Activated CD4-positive, CD25-positive, alpha-beta regulatory T cell treated with anti-CD3 and anti-CD28 coated beads, Interleukin-2, amount 50 U/mL, for 24 hours (primary cell): ENCODE measurements at regions not wholly inside any gene's neighbourhood (a gene's known extent, or its start where the extent isn't known, plus 50 kb on each side); places are given as distances from the start of the nearest gene placed in this dataset.

Source experiments
- ATAC-seq, 2 donors: fragments of 150-1000 bp; cut with Tn5 transposase; one replicate each; pipeline ENCODE4 v1.10.0; 2021; ENCODE audit warnings: mild to moderate bottlenecking in 1 of 2, moderate library complexity in 1 of 2

DNA sequence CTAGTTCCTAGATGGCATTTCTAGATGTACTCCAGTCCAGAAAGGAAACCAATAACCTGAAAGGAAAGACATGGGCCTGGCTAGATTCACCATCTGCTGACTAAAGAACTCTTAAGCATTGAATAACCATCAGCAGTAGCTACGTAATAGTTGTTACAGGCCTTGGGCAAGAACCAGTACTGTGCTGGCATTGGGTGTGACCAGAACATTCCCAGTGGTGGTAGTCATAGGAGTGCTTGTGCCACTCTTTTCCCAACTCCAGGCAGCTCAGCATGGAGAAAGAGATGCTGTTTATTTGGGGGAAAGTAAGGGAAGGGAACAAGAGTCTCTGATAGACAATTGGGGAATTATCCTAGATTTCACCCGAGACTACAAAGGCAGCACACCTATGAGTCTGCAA lies 333.3 kb downstream of the SLC16A7 start:
- ATAC-seq = no peak

DNA sequence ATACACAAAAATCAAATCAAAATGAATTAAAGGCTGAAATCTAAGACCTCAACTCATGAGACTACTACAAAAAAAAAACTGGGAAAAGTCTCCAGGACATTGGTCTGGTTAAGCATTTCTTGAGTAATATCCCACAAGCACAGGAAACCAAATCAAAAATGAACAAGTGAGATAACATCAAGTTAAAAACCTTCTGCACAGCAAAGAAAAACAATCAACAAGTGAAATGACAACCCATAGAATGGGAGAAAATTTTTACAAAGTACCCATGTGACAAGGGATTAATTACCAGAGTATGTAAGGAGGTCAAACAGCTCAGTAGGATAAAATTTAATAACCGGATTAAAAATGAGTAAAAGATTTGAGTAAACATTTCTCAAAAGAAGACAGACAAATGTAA lies 338.7 kb downstream of the SLC16A7 start:
- ATAC-seq = no peak

DNA sequence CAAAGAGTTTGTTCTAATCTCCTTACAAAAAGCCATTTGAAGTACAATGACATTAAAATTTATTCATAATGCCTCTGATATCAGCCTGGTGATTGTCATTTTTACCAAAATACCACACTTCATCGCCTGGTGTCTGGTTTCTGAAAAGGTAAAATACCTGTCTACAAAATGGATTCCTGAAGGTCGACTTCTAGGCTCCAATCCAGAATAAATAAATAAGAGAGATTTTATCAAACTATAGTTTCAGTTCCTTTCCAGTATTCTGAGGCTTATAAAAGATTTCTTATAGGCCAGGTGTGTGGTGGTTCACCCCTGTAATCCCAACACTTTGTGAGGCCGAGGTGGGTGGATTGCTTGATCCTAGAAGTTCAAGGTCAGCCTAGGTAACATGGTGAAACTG lies 340.7 kb downstream of the SLC16A7 start:
- ATAC-seq = no peak

DNA sequence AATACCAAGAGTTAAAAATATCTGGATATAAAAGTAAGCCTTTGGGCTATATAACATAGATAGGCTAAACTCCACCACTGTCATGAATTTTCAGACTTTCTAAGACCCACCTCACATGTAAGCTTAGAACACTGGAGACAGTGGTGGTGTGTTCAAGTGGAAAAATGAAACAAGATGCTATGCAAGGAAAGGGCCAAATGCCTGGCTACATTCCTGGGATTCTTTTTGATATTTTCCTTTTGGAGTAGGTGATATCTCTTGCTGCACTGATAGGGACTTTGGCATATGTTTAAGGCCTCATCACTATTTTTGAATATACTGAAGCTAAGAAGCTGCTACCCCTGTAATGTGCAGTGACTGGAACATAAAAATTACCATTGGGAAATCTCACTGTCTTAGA lies 341.3 kb downstream of the SLC16A7 start:
- no peak for ATAC-seq

DNA sequence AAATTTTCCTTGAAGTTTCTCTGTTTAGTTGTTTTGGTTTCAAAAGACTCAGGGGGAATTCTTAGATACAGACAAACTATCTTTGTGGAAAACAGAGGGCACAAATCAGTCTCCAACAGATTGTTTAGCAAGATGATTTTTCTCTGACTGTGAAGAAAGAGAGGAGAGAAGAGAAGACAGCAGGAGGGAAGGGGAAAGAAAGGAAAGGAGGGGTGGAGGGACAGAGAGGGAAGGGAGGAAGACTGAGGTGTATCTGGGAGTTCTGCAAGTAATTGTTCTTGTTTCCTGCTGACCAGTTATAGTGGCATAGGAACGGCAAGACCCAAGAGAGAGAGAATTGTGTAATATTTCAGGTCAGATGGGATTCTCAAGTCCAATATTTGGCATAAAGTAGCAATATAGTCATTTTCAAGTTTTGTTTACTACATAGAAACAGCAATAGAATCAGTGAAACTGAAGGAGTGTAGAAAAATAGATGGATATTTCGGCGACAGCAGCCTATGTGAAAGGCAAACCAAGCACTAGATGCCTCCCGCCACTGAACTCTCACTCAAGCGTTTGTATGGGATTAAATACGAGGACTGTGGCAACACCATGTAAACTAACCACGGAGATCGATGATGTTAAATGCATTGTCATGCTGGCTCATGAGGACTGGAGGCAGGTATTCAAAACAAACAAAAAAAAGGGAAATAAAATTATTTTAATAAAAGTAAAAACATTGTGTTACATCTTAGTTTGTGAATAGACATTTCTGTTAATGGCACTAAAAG lies 342.5 kb downstream of the SLC16A7 start:
- ATAC-seq = no peak

DNA sequence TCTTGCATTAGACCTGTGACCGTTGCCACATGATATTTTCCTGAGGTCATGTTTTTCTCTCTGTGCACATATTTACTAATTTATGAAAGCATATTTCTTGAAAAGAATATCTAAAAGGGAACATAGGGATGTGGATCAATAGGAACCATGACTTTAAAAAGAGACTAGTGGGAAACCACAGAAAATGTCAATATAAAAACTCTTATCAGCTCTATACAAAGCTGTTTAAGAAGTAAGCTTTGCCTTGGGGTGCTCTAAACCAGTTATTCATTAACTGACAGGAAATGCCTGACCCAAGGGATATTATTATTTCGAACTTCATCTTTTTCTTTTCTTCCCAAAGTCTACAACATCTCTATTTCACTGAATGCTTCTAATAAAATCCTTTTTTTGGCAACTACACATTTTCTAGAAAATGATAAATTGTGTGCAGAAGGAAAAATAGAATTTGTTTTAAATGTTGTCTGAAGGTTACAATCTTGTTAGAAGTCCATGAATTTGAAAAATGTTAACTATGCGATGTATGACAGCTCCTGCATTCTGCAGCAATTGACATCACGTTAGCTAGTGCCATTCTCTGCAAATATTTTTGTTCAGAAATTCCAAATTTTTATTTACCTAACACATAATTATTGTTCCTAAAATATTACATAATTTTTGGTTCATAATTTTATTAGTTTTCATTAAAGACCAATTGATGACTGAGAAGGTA lies 345.0 kb downstream of the SLC16A7 start:
- ATAC-seq = no peak

DNA sequence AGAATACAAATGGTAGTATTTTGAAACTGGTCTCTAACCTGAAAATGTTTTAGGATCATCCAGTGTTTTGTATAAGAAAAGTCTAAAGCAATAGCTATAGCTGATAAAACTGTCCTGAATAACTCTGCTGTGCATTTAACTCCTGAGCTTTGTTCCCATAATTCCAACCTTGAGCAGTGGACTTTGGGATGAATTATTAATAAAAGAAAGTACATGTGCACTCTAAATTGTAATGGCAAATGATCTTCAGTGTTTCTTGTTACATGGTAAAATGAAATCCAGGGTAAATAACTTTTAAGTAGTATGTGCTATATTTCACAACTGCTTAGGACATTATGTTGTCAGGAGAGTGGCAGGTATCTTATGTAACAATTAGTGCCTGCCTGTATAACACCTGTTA lies 345.6 kb downstream of the SLC16A7 start:
- ATAC-seq = no peak

DNA sequence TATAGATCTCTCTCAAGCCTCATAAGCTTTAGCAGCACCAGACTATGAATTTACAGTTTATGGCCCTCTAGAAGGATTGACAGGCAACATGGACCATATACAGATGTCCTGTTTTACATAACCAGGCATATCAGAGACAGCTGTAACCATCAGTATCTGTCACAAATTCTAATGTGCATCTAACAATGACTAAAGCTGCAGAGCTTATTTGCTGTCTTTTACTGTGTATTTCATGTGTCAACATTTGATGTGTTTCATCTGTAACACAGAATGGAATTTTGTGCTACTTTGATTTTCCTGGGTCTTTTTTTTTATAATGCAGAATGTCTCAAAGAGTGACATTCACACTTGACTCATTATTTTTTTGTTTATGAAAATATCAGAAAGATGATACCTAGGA lies 348.3 kb downstream of the SLC16A7 start:
- no peak for ATAC-seq

DNA sequence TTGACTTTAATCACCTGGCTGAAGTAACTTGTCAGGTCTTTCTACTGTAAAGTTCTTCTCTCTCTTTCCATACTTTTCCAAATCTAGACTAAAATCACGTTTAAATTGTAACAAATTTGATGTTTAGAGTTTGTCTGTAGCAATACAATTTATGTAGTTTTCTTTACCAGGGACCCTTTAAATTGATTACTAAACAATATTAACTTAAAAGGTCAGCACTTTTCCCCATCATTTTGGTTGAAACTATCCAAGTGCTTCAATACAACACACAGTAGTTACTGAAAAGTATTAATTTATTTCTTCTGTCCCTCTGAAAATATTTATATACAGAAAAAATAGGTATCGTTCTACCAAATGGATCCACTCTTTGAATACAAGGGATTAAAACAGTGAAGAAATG lies 350.8 kb downstream of the SLC16A7 start:
- no peak for ATAC-seq

DNA sequence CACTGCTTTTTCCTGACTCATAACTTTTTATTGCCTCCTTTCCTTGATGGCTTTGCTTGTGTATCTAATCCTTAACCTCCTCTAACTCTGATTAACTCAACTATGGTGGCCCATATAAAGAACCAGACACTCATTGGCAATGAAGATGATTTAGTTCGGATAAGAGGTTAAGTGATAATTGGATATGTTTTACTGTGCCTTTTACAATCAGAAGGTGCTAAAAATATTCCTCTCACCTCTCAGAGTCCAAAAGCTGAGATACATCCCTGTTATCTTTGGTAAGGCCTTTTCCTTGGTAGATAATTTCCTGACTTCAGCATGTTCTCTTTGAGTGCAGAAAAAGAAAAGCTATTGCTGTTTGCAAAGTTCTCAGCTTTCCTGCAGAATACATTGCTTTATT lies 367.7 kb downstream of the SLC16A7 start:
- ATAC-seq = no peak

DNA sequence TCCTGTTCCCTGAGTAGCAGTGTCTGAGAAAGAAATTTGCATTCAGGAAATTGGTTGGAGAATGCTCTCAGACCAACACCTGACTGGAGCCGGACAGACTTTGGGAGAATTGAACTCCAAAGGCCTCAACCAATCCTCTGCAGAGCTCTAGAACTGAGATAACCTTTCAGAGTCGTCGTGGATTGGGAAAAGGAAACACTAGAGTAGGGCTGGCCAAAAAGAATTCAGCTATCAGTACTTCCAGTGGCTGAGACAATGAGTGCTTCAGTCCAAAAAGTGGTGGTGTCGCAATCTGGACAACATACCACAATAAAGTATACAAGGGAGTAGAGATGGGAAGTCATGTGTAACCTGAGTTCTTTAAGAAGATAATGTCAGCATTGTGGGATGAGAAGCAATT lies 377.1 kb downstream of the SLC16A7 start:
- ATAC-seq = no peak

DNA sequence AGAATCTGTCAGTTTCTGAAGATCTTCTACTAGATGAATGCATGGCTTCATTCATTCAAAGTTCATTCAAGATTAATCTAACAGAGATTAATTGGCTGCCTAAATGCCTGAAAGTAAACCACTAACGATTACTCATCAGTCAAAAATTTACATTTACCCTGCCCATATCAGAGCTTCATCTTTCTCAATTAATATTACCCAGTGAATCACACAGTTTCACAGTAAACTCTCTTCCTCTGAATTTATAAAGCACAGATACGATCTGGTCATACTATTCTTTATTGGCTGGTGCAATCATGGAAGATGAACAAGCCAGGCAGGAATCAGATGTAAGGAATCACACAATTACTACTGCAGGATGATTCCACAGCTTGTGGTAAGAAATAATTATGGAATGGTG lies 377.7 kb downstream of the SLC16A7 start:
- ATAC-seq = no peak

DNA sequence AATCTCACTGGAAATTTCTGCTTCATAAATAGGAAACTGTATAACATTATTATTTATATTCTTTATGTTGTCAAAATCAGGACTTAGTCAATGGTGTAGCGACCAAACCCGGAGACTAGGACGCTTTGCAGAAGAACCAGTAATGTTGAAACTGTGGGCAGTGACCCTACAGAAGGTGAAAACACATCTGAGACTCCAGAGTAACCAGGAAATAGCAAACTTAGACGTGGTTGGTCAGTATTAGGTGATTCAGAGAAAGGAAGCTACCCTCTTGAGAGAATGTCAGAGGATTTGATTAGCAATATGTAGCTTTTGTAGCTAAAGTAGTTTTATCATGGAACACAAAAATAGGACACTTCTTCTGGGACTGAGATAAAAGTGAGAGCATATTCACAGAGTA lies 381.9 kb downstream of the SLC16A7 start:
- ATAC-seq = no peak

DNA sequence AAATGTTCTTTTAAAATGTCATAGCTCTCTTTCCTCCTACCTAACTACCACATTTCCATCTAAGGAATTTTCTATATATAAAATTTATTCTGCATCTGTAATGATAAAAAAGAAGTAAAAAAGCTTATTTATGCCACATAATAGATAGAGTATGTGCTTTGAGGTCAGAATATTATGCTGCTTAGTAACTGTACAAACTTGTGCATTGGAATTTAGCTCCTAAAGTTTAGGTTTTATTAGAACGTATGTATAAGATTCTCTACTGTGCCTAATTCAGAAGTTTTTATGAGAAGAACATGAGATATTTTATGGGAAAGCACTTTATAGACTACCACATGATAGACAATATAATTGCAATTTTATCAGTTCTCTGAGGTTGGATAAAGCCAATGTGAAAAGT lies 384.6 kb downstream of the SLC16A7 start:
- ATAC-seq = no peak

DNA sequence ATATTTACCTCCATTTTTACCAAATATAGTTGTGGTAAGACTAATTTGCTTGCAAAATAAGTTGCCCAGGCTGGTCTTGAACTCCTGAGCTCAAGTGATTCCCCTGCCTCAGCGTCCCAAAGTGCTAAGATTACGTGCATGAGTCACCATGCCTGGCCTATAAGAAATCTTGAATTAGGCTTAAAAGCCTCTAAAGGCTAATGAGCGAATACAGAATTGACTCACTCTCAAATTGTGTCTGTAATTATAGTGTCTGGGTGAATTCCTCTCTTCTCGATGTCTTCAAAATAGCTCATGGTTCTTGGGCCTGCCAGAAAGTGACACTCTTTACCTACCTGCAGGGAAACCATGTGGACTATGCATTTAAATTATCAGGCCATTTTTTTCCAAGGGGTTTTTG lies 403.5 kb downstream of the SLC16A7 start:
- no peak for ATAC-seq

DNA sequence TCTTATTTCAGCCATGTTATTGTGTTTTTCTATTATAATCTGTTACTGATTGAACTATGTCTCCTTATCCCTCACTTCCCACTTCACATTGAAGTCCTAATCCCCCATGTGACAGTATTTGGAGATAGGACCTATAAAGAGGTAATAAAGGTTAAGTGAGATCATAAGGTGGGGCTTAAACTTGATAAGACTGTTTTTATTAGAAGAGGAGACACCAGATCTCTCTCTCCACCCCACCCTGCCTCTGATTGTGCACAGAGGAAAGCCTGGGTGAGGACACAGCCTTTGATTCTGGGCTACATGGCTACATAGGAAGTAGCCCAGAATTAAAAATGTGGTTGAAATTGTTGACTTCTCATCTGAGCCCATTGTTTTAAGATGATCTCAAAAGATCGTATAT lies 414.7 kb downstream of the SLC16A7 start:
- no peak for ATAC-seq

DNA sequence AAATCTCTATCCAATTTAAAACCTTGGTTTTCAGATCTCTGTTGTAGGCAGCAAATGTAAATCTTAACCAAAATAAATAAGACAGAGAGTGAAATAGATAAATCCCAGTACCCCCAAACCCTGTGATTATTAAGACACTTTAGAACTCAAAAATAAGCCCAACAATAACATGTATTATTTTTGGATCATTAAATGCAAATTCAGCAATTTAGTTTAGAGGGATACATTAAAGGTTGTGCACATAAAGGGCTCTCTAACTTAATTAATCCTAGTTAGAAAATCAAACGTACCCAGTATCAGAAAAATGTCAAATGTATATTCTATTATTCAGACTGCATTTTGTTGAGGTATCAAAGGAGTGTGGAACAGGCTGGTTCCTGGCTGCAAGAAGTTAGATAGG lies 416.8 kb downstream of the SLC16A7 start:
- ATAC-seq = no peak

DNA sequence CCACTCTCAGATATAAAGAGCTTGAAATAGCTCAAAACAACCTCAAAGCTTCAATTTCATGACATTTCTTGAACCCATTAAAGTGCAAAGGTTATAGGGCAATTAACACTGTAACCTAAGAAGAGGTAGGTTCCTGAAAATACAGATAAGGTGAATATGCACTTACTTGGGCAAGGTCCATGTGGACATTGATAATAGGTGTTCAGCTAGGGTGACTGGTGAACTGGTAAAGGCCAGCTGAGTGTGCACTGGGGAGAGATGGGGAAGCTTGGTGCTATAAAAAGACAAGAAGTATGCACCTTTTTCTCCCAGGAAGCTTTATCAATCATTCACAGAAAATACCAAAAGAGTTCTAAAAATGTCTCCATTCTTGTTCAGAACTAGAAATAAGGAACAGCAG lies 418.6 kb downstream of the SLC16A7 start:
- ATAC-seq = no peak

DNA sequence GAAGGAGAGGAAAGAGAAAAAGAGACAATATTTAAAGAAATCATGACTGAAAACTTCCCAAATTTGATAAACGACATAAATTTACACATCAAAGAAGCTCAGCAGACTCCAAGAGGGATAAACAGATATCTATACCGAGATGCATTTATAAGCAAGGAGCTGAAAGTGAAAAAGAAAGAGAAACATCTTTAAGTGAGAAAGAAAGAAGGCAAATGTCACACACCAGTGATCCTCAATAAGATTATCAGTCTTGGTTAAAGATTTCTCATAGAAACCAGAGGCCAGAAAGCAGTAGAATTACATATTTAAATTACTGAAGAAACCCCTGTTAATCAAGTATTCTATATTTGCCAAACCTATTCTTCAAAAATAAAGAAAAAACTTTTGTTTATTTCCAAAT lies 424.2 kb downstream of the SLC16A7 start:
- ATAC-seq = no peak

DNA sequence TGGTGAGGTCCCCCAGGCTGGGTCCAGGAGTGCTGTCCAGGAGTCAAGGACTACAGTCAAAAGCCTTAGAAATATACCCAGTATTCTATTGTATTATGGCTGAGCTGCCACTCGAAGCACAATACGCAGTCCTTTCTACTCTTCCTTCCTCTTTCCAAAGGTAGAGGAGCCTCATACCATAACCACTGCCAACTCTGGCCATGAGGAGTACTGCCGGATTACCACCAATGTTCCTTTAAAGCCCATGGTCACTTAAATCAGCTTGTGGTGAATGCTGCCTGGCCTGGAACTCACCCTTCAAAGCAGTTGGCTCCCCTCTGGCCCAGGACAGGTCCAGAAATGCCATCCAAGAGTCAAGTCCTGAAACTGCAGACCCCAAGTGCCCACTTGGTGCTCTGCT lies 425.4 kb downstream of the SLC16A7 start:
- ATAC-seq = no peak

DNA sequence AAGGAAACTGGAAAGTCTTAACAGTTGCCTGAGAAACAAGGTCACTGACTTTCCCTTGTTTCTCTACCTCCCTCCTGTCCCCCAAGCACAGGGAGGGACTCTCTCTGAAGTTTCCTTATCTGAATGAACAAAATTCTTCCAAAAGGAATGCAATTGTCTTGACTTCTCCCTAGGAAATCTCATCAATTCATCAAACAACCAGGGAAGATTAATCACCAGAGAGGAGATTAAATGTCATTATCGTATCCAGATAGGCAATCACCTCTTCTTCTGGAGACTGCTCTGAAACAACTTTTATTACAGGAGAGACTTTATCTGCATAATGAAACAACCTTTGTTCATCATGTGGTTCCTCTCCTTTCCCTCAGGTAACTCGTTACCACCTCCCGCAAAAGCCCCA lies 431.4 kb downstream of the SLC16A7 start:
- ATAC-seq = no peak

DNA sequence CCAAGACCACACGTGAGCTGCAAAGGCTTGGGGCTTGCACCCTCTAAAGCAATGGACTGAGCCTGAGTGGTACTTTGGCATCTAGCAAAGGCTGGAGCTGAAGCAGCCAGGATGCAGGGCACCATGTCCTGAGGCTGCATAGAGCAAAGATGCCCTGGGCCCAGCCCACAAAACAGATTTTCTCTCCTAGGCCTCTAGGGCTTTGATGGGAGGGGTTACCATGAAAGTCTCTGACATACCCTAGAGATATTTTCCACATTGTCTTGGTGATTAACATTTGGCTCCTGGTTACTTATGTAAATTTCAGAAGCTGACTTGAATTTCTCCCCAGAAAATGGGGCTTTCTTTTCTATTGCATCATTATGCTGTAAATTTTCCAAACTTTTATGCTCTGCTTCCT lies 438.3 kb downstream of the SLC16A7 start:
- ATAC-seq = no peak

DNA sequence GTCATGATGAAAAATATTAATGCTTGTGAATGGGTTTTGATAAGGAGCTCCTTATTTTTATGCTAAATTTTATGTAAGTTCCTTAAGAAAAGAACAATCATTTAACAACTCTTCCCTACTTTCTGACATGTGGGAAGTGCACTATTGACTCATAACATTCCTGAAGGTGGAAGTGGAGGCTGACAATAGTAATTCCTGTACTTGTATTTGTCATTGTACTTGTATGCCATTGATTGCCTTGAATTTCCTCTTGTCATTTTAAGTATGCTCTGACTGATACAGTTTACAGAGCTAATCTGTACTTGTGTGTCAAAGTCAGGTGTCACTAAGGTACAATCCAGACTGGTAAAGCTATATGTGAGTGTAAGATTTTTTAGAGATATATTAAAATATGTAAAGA lies 440.0 kb downstream of the SLC16A7 start:
- no peak for ATAC-seq

DNA sequence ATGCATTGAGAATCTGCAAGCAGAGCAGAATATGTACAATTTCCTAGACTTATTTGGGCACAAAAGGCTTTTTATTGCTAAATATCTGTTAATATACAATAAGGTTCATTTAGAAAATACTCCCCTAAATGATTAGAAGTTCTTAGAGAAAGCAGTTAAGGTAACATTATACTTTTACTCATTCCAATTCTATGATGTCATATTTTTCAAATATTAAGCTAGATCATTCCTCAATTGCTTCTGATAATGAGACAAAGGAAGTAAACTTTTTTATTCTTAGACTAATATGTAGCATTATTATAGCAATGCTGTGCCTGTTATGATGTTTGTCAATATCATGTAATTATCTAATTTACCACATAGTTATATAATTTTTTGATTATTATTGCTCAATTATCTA lies 447.0 kb downstream of the SLC16A7 start:
- ATAC-seq = no peak

DNA sequence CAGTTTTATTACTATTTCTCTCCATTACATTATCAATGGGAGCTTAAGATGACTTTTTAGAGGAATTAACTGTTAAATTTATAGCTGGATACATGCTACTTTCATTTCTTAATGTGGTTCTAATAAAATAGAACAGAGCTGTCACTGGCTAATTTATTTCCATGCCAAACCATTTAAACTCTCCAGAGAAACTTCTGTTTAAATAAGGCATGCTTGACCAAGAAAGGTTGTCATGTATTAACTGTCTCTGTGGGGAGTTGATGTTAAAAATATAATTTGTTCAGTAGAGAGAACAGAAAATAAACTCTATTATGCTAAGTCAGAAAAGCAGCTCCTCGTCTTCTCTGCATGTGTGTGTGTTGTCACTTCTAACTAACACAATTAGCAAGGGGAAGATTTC lies 447.4 kb downstream of the SLC16A7 start:
- ATAC-seq = no peak
